ENCODE measurements at regions not wholly inside any gene's neighbourhood (a gene's known extent, or its start where the extent isn't known, plus 50 kb on each side); places are given as distances from the start of the nearest gene placed in this dataset.

- no peaks in the 10 kb centered on the region for H3K9me3 ChIP-seq (ENCODE audit: control insufficient read depth in 2 of 2, insufficient read depth in 1 of 2, low read depth in 1 of 2, low read length in 1 of 2)
- H3K36me3 ChIP-seq (ENCODE audit: control insufficient read depth in 2 of 2, insufficient read depth in 2 of 2, low read length in 1 of 2), result no peaks in the 10 kb centered on the region
- WGBS, 2 donors, result 88 to 93% methylated on average over 1 of the region's 1 CpG
- no peaks in the 10 kb centered on the region for H3K27me3 ChIP-seq (ENCODE audit: control insufficient read depth in 1 of 2, insufficient read depth in 2 of 2, low read length in 2 of 2)
- H3K4me1 ChIP-seq (ENCODE audit: control insufficient read depth in 2 of 2, insufficient read depth in 2 of 2, low read length in 1 of 2), result no peaks in the 10 kb centered on the region
- no peak overlapping the region for H3K4me3 ChIP-seq (ENCODE audit: low read depth in 1 of 2, low read length in 2 of 2)
- no peak overlapping the region for H3K27ac ChIP-seq (ENCODE audit: low read depth in 2 of 2, low read length in 1 of 2)
Observed at GRCh38 chr4:11119474-11119873, 309.2 kb downstream of the HS3ST1 start.

GRCh38 chr4:11118513-11118912, 310.2 kb downstream of the HS3ST1 start:
- Histone ChIP-seq H3K27ac (ENCODE audit: low read depth in 2 of 2, low read length in 1 of 2) (no peak overlapping the region), H3K4me1 (ENCODE audit: control insufficient read depth in 2 of 2, insufficient read depth in 2 of 2, low read length in 1 of 2) (no peaks in the 10 kb centered on the region), H3K36me3 (ENCODE audit: control insufficient read depth in 2 of 2, insufficient read depth in 2 of 2, low read length in 1 of 2) (no peaks in the 10 kb centered on the region), H3K9me3 (ENCODE audit: control insufficient read depth in 2 of 2, insufficient read depth in 1 of 2, low read depth in 1 of 2, low read length in 1 of 2) (no peaks in the 10 kb centered on the region), H3K27me3 (ENCODE audit: control insufficient read depth in 1 of 2, insufficient read depth in 2 of 2, low read length in 2 of 2) (no peaks in the 10 kb centered on the region), H3K4me3 (ENCODE audit: low read depth in 1 of 2, low read length in 2 of 2) (no peak overlapping the region)
- 72 to 88% methylated on average over 2 of the region's 2 CpGs for WGBS, 2 donors

GRCh38 chr4:11116940-11117339, 311.8 kb downstream of the HS3ST1 start:
- H3K9me3 ChIP-seq (ENCODE audit: control insufficient read depth in 2 of 2, insufficient read depth in 1 of 2, low read depth in 1 of 2, low read length in 1 of 2), result no peaks in the 10 kb centered on the region
- no peaks in the 10 kb centered on the region for H3K4me1 ChIP-seq (ENCODE audit: control insufficient read depth in 2 of 2, insufficient read depth in 2 of 2, low read length in 1 of 2)
- H3K27me3 ChIP-seq (ENCODE audit: control insufficient read depth in 1 of 2, insufficient read depth in 2 of 2, low read length in 2 of 2), result no peaks in the 10 kb centered on the region
- no peaks in the 10 kb centered on the region for H3K36me3 ChIP-seq (ENCODE audit: control insufficient read depth in 2 of 2, insufficient read depth in 2 of 2, low read length in 1 of 2)
- no peak overlapping the region for H3K4me3 ChIP-seq (ENCODE audit: low read depth in 1 of 2, low read length in 2 of 2)
- 74% methylated on average over 8 of the region's 8 CpGs for WGBS, 2 donors
- H3K27ac ChIP-seq (ENCODE audit: low read depth in 2 of 2, low read length in 1 of 2), result no peak overlapping the region

GRCh38 chr4:11111876-11112275, 316.8 kb downstream of the HS3ST1 start:
- no peak overlapping the region for H3K4me3 ChIP-seq (ENCODE audit: low read depth in 1 of 2, low read length in 2 of 2)
- WGBS, 2 donors, result 38 to 42% methylated on average over 2 of the region's 2 CpGs
- no peaks in the 10 kb centered on the region for H3K4me1 ChIP-seq (ENCODE audit: control insufficient read depth in 2 of 2, insufficient read depth in 2 of 2, low read length in 1 of 2)
- no peaks in the 10 kb centered on the region for H3K9me3 ChIP-seq (ENCODE audit: control insufficient read depth in 2 of 2, insufficient read depth in 1 of 2, low read depth in 1 of 2, low read length in 1 of 2)
- no peaks in the 10 kb centered on the region for H3K36me3 ChIP-seq (ENCODE audit: control insufficient read depth in 2 of 2, insufficient read depth in 2 of 2, low read length in 1 of 2)
- H3K27ac ChIP-seq (ENCODE audit: low read depth in 2 of 2, low read length in 1 of 2), result no peak overlapping the region
- H3K27me3 ChIP-seq (ENCODE audit: control insufficient read depth in 1 of 2, insufficient read depth in 2 of 2, low read length in 2 of 2), result no peaks in the 10 kb centered on the region

- 54 to 72% methylated on average over 2 of the region's 2 CpGs for WGBS, 2 donors
- no peaks in the 10 kb centered on the region for H3K4me1 ChIP-seq (ENCODE audit: control insufficient read depth in 2 of 2, insufficient read depth in 2 of 2, low read length in 1 of 2)
Observed at GRCh38 chr4:11111370-11111769, 317.3 kb downstream of the HS3ST1 start.

GRCh38 chr4:11106759-11107158, 321.9 kb downstream of the HS3ST1 start:
- Histone ChIP-seq H3K27me3 (ENCODE audit: control insufficient read depth in 1 of 2, insufficient read depth in 2 of 2, low read length in 2 of 2) (no peaks in the 10 kb centered on the region), H3K4me1 (ENCODE audit: control insufficient read depth in 2 of 2, insufficient read depth in 2 of 2, low read length in 1 of 2) (no peaks in the 10 kb centered on the region), H3K36me3 (ENCODE audit: control insufficient read depth in 2 of 2, insufficient read depth in 2 of 2, low read length in 1 of 2) (no peaks in the 10 kb centered on the region), H3K9me3 (ENCODE audit: control insufficient read depth in 2 of 2, insufficient read depth in 1 of 2, low read depth in 1 of 2, low read length in 1 of 2) (no peaks in the 10 kb centered on the region), H3K27ac (ENCODE audit: low read depth in 2 of 2, low read length in 1 of 2) (no peak overlapping the region), H3K4me3 (ENCODE audit: low read depth in 1 of 2, low read length in 2 of 2) (no peak overlapping the region)
- 37 to 51% methylated on average over 2 of the region's 2 CpGs for WGBS, 2 donors

More at GRCh38 chr4:11111370-11111769, 317.3 kb downstream of the HS3ST1 start:
- H3K9me3 ChIP-seq (ENCODE audit: control insufficient read depth in 2 of 2, insufficient read depth in 1 of 2, low read depth in 1 of 2, low read length in 1 of 2), result no peaks in the 10 kb centered on the region
- H3K27ac ChIP-seq (ENCODE audit: low read depth in 2 of 2, low read length in 1 of 2), result no peak overlapping the region
- H3K27me3 ChIP-seq (ENCODE audit: control insufficient read depth in 1 of 2, insufficient read depth in 2 of 2, low read length in 2 of 2), result no peaks in the 10 kb centered on the region
- H3K4me3 ChIP-seq (ENCODE audit: low read depth in 1 of 2, low read length in 2 of 2), result no peak overlapping the region
- no peaks in the 10 kb centered on the region for H3K36me3 ChIP-seq (ENCODE audit: control insufficient read depth in 2 of 2, insufficient read depth in 2 of 2, low read length in 1 of 2)

GRCh38 chr4:11106190-11106589, 322.5 kb downstream of the HS3ST1 start:
- Histone ChIP-seq H3K4me1 (ENCODE audit: control insufficient read depth in 2 of 2, insufficient read depth in 2 of 2, low read length in 1 of 2) (no peaks in the 10 kb centered on the region), H3K27me3 (ENCODE audit: control insufficient read depth in 1 of 2, insufficient read depth in 2 of 2, low read length in 2 of 2) (no peaks in the 10 kb centered on the region), H3K4me3 (ENCODE audit: low read depth in 1 of 2, low read length in 2 of 2) (no peak overlapping the region), H3K27ac (ENCODE audit: low read depth in 2 of 2, low read length in 1 of 2) (no peak overlapping the region), H3K9me3 (ENCODE audit: control insufficient read depth in 2 of 2, insufficient read depth in 1 of 2, low read depth in 1 of 2, low read length in 1 of 2) (no peaks in the 10 kb centered on the region), H3K36me3 (ENCODE audit: control insufficient read depth in 2 of 2, insufficient read depth in 2 of 2, low read length in 1 of 2) (no peaks in the 10 kb centered on the region)

GRCh38 chr4:11105715-11106114, 323.0 kb downstream of the HS3ST1 start:
- Histone ChIP-seq H3K36me3 (ENCODE audit: control insufficient read depth in 2 of 2, insufficient read depth in 2 of 2, low read length in 1 of 2) (no peaks in the 10 kb centered on the region), H3K9me3 (ENCODE audit: control insufficient read depth in 2 of 2, insufficient read depth in 1 of 2, low read depth in 1 of 2, low read length in 1 of 2) (no peaks in the 10 kb centered on the region), H3K4me1 (ENCODE audit: control insufficient read depth in 2 of 2, insufficient read depth in 2 of 2, low read length in 1 of 2) (no peaks in the 10 kb centered on the region), H3K4me3 (ENCODE audit: low read depth in 1 of 2, low read length in 2 of 2) (no peak overlapping the region), H3K27ac (ENCODE audit: low read depth in 2 of 2, low read length in 1 of 2) (no peak overlapping the region), H3K27me3 (ENCODE audit: control insufficient read depth in 1 of 2, insufficient read depth in 2 of 2, low read length in 2 of 2) (no peaks in the 10 kb centered on the region)
- WGBS, 2 donors, result 77 to 89% methylated on average over 3 of the region's 3 CpGs

- Histone ChIP-seq H3K27me3 (ENCODE audit: control insufficient read depth in 1 of 2, insufficient read depth in 2 of 2, low read length in 2 of 2) (no peaks in the 10 kb centered on the region), H3K4me3 (ENCODE audit: low read depth in 1 of 2, low read length in 2 of 2) (no peak overlapping the region), H3K36me3 (ENCODE audit: control insufficient read depth in 2 of 2, insufficient read depth in 2 of 2, low read length in 1 of 2) (no peaks in the 10 kb centered on the region), H3K9me3 (ENCODE audit: control insufficient read depth in 2 of 2, insufficient read depth in 1 of 2, low read depth in 1 of 2, low read length in 1 of 2) (no peaks in the 10 kb centered on the region), H3K27ac (ENCODE audit: low read depth in 2 of 2, low read length in 1 of 2) (no peak overlapping the region), H3K4me1 (ENCODE audit: control insufficient read depth in 2 of 2, insufficient read depth in 2 of 2, low read length in 1 of 2) (no peaks in the 10 kb centered on the region)
- WGBS, 2 donors, result 78 to 87% methylated on average over 3 of the region's 3 CpGs
Observed at GRCh38 chr4:11098461-11098860, 330.2 kb downstream of the HS3ST1 start.

- H3K4me1 ChIP-seq (ENCODE audit: control insufficient read depth in 2 of 2, insufficient read depth in 2 of 2, low read length in 1 of 2), result no peaks in the 10 kb centered on the region
- H3K4me3 ChIP-seq (ENCODE audit: low read depth in 1 of 2, low read length in 2 of 2), result no peak overlapping the region
- H3K27me3 ChIP-seq (ENCODE audit: control insufficient read depth in 1 of 2, insufficient read depth in 2 of 2, low read length in 2 of 2), result no peaks in the 10 kb centered on the region
- 89 to 93% methylated on average over 2 of the region's 2 CpGs for WGBS, 2 donors
- H3K36me3 ChIP-seq (ENCODE audit: control insufficient read depth in 2 of 2, insufficient read depth in 2 of 2, low read length in 1 of 2), result no peaks in the 10 kb centered on the region
- no peak overlapping the region for H3K27ac ChIP-seq (ENCODE audit: low read depth in 2 of 2, low read length in 1 of 2)
- H3K9me3 ChIP-seq (ENCODE audit: control insufficient read depth in 2 of 2, insufficient read depth in 1 of 2, low read depth in 1 of 2, low read length in 1 of 2), result no peaks in the 10 kb centered on the region
Observed at GRCh38 chr4:11097725-11098124, 331.0 kb downstream of the HS3ST1 start.

Measured in esophagus (tissue), 2 donors.